Endothelial cell of umbilical vein (primary cell): ENCODE measurements at regions not wholly inside any gene's neighbourhood (a gene's known extent, or its start where the extent isn't known, plus 50 kb on each side); places are given as distances from the start of the nearest gene placed in this dataset.

Source experiments
- BruUV-seq: library from RNA; stranded (reverse); fragments of 400-500 nt; replicated peaks from 2 replicates; lab custom pipeline; 2021; lab: Mats Ljungman, UMichigan
- CTCF ChIA-PET: fragments of 300-600, 350-600 bp; sonication (Branson Sonifier 250); formaldehyde crosslinking; loops from one replicate; lab custom pipeline; 2021; ENCODE audit warnings: antibody characterized with exemption, inconsistent platforms; lab: Charles Lee
- POLR2A ChIA-PET: fragments of 300-600, 350-600 bp; sonication (Branson Sonifier 250); formaldehyde crosslinking; loops from one replicate; lab custom pipeline; 2021; ENCODE audit warnings: antibody characterized with exemption, inconsistent platforms; lab: Charles Lee
- DNase-seq: peaks from one replicate; pipeline ENCODE4 v3.0.0-alpha.2; 2011; ENCODE audit warnings: low read depth, low spot score
- FAIRE-seq: peaks from 2 replicates; lab custom pipeline; 2011; peaks lifted over from hg19 to GRCh38; lab: Jason Lieb, UNC
- H2AFZ ChIP-seq: 2 replicates; pipeline ENCODE4 v1.6.0; 2012; ENCODE audit warnings: low read depth, low read length, control low read depth, inconsistent platforms
- H3K27ac ChIP-seq: 2 replicates; pipeline ENCODE4 v1.5.1; 2011; ENCODE audit warnings: low read depth, mild to moderate bottlenecking, control low read depth, low read length, moderate library complexity; ENCODE audit not compliant: insufficient read depth
- H3K27me3 ChIP-seq, 2 experiments: 2 replicates each; pipeline versions ENCODE4 v1.6.0 to v1.6.1; 2011; ENCODE audit warnings: low read length in 2 of 2, mixed read lengths in 1 of 2; ENCODE audit not compliant: control insufficient read depth in 2 of 2, insufficient read depth in 2 of 2
- H3K36me3 ChIP-seq, 2 experiments: 2 replicates in 1 of 2; 3 replicates in 1 of 2; pipeline ENCODE4 v1.5.1; 2011; ENCODE audit warnings: low read length in 2 of 2, mild to moderate bottlenecking in 1 of 2, moderate library complexity in 1 of 2; ENCODE audit not compliant: control insufficient read depth in 2 of 2, insufficient read depth in 2 of 2; ENCODE audit errors: extremely low read depth in 1 of 2
- H3K4me1 ChIP-seq: 3 replicates; pipeline ENCODE4 v1.5.1; 2011; ENCODE audit warnings: mild to moderate bottlenecking, low read length; ENCODE audit not compliant: control insufficient read depth, insufficient read depth; ENCODE audit errors: extremely low read depth
- H3K4me2 ChIP-seq: 2 replicates; pipeline ENCODE4 v1.6.1; 2011; ENCODE audit warnings: low read length, control low read depth, mixed read lengths; ENCODE audit not compliant: insufficient read depth
- H3K4me3 ChIP-seq, 3 experiments: fragments of 200-600 bp in 1 of 3; sonication (generic), shearing (Covaris generic) in 1 of 3; replicated peaks in 1 of 3; 2 replicates each; pipeline ENCODE4 v1.5.1; 2011 to 2016; ENCODE audit warnings: control low read depth in 3 of 3, low read length in 3 of 3, mild to moderate bottlenecking in 2 of 3, inconsistent platforms in 1 of 3, low read depth in 1 of 3, moderate library complexity in 1 of 3; ENCODE audit not compliant: insufficient read depth in 1 of 3
- H3K79me2 ChIP-seq: 2 replicates; pipeline ENCODE4 v1.6.0; 2012; ENCODE audit warnings: low read length, inconsistent platforms; ENCODE audit not compliant: control insufficient read depth, insufficient read depth
- H3K9ac ChIP-seq: replicated peaks from 2 replicates; pipeline ENCODE3; 2011; ENCODE audit warnings: low read length, control low read depth; ENCODE audit not compliant: insufficient read depth; ENCODE audit errors: extremely low read depth
- H3K9me1 ChIP-seq: replicated peaks from 3 replicates; pipeline ENCODE4 v1.6.0; 2011; ENCODE audit warnings: mild to moderate bottlenecking, low read length; ENCODE audit not compliant: control insufficient read depth, insufficient read depth; ENCODE audit errors: extremely low read depth
- H3K9me3 ChIP-seq: replicated peaks from 2 replicates; pipeline ENCODE4 v1.5.1; 2012; ENCODE audit warnings: low read length, inconsistent platforms; ENCODE audit not compliant: control insufficient read depth, insufficient read depth
- H4K20me1 ChIP-seq: replicated peaks from 2 replicates; pipeline ENCODE3; 2011; ENCODE audit warnings: mild to moderate bottlenecking, low read length; ENCODE audit not compliant: control insufficient read depth, insufficient read depth; ENCODE audit errors: extremely low read depth
- EZH2 ChIP-seq: IDR thresholded peaks from 2 replicates; pipeline ENCODE4 v1.6.1; 2012; ENCODE audit warnings: borderline replicate concordance, low read depth, mild to moderate bottlenecking, moderate library complexity, low read length, inconsistent platforms; ENCODE audit not compliant: severe bottlenecking
- FOS ChIP-seq: IDR thresholded peaks from 2 replicates; pipeline ENCODE4 v1.6.1; 2011; ENCODE audit warnings: mild to moderate bottlenecking, low read length, moderate library complexity, borderline replicate concordance; ENCODE audit not compliant: insufficient read depth
- GATA2 ChIP-seq: IDR thresholded peaks from 2 replicates; pipeline ENCODE4 v1.7.0; 2011; ENCODE audit warnings: low read depth, mild to moderate bottlenecking, moderate library complexity, mixed read lengths, low read length; ENCODE audit not compliant: insufficient read length, insufficient read depth
- JUN ChIP-seq: IDR thresholded peaks from 2 replicates; pipeline ENCODE4 v1.6.1; 2011; ENCODE audit warnings: borderline replicate concordance, low read depth; ENCODE audit not compliant: insufficient read length, insufficient read depth
- MYC ChIP-seq: IDR thresholded peaks from one replicate; pipeline ENCODE4 v1.6.1; 2011; ENCODE audit warnings: mild to moderate bottlenecking, low read depth, low read length
- POLR2A ChIP-seq: IDR thresholded peaks from 2 replicates; pipeline ENCODE4 v1.6.1; 2012; ENCODE audit warnings: low read depth, mild to moderate bottlenecking, control low read depth, low read length
- POLR2AphosphoS5 ChIP-seq: IDR thresholded peaks from 2 replicates; pipeline ENCODE4 v1.6.1; 2012; ENCODE audit warnings: low read depth, mild to moderate bottlenecking, control low read depth, low read length, moderate library complexity; ENCODE audit not compliant: insufficient read depth
- dilution Hi-C: fragments of 300-500 bp; cut with MboI; formaldehyde crosslinking; loops from one replicate; pipeline ENCODE4 v1.15.0; 2019; ENCODE audit warnings: low sequenced_read_pairs; ENCODE audit not compliant: extremely low pct_ligation_motif_present
- intact Hi-C: fragments of 100-400 bp; cut with micrococcal nuclease; formaldehyde crosslinking; loops from one replicate; pipeline ENCODE4 v1.10.0; 2022
- TF ChIP-seq, protein P1 (sequence below): IDR thresholded peaks from 2 replicates; pipeline ENCODE4 v1.6.1; 2011; ENCODE audit not compliant: insufficient read depth, insufficient read length
- TF ChIP-seq, protein P2 (sequence below), 2 donors: IDR thresholded peaks; 1 replicate in 1 of 2; 2 replicates in 1 of 2; pipeline ENCODE4 v1.5.1; 2011; ENCODE audit warnings: low read length in 2 of 2, mild to moderate bottlenecking in 2 of 2, moderate library complexity in 2 of 2, control low read depth in 1 of 2, inconsistent platforms in 1 of 2, low read depth in 1 of 2; ENCODE audit not compliant: insufficient read depth in 1 of 2; ENCODE audit errors: extremely low read depth in 1 of 2

DNA sequence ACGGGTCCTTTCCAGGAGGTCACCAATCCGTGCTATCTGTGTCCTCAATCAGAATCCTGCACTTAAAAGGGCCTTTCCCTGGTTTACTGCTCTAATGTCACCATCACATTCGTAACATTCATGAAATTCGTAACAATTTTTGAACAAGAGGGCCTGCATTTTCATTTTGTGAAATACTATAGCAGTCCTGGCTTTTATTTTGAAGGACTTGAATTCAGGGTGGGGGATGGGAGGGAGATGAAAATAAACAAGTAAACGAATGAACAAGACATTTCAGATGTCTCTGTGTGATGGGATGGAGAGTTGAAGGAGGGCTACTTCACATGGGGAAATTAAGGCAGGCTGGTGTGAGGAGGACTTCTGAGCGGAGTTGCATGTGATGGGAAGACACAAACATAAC is 281.0 kb downstream of the TSHZ3 start:
- no peaks in the 10 kb centered on the region for H4K20me1 ChIP-seq
- no peak overlapping the region for H3K27ac ChIP-seq
- H3K4me1 ChIP-seq: no peaks in the 10 kb centered on the region
- no TSS peak for BruUV-seq
- DNase-seq (no peak), FAIRE-seq (no peak)
- no peaks in the 10 kb centered on the region for H3K9me1 ChIP-seq
- no peak overlapping the region for H2AFZ ChIP-seq
- TF ChIP-seq POLR2AphosphoS5 (no peak), JUN (no peak), POLR2A (no peak), GATA2 (no peak), FOS (no peak), MYC (no peak), EZH2 (no peak)
- TF ChIP-seq, protein P1, sequence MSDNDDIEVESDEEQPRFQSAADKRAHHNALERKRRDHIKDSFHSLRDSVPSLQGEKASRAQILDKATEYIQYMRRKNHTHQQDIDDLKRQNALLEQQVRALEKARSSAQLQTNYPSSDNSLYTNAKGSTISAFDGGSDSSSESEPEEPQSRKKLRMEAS: no peak
- TF ChIP-seq, protein P2, sequence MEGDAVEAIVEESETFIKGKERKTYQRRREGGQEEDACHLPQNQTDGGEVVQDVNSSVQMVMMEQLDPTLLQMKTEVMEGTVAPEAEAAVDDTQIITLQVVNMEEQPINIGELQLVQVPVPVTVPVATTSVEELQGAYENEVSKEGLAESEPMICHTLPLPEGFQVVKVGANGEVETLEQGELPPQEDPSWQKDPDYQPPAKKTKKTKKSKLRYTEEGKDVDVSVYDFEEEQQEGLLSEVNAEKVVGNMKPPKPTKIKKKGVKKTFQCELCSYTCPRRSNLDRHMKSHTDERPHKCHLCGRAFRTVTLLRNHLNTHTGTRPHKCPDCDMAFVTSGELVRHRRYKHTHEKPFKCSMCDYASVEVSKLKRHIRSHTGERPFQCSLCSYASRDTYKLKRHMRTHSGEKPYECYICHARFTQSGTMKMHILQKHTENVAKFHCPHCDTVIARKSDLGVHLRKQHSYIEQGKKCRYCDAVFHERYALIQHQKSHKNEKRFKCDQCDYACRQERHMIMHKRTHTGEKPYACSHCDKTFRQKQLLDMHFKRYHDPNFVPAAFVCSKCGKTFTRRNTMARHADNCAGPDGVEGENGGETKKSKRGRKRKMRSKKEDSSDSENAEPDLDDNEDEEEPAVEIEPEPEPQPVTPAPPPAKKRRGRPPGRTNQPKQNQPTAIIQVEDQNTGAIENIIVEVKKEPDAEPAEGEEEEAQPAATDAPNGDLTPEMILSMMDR (IDR thresholded peaks at IDR 0.05; ENCODE audit: extremely low read depth in 1 of 2, insufficient read depth in 1 of 2, low read depth in 1 of 2, low read length in 2 of 2): no peak
- dilution Hi-C loops (no loop called here), intact Hi-C loops (no loop called here)
- H3K4me2 ChIP-seq: no peak overlapping the region
- ChIA-PET CTCF (no interaction called here), POLR2A (no interaction called here)
- H3K79me2 ChIP-seq: no peaks in the 10 kb centered on the region
- H3K9me3 ChIP-seq: peaks cover 3% of the 10 kb centered on the region
- H3K36me3 ChIP-seq: no peaks in the 10 kb centered on the region
- H3K27me3 ChIP-seq: no peaks in the 10 kb centered on the region
- H3K9ac ChIP-seq: no peak overlapping the region
- H3K4me3 ChIP-seq: no peak overlapping the region
